Dendritic cell treated with granulocyte-macrophage colony-stimulating factor and Interleukin-4, amounts not matched to agents 40 ng/mL and 50 ng/mL, for 4 days (primary cell): ENCODE measurements at regions not wholly inside any gene's neighbourhood (a gene's known extent, or its start where the extent isn't known, plus 50 kb on each side); places are given as distances from the start of the nearest gene placed in this dataset.

Source experiments
- H3K27ac Mint-ChIP-seq: one replicate; pipeline ENCODE4 v1.8.0; 2022; ENCODE audit warnings: mild to moderate bottlenecking, mixed read lengths
- H3K27me3 Mint-ChIP-seq: one replicate; pipeline ENCODE4 v1.8.0; 2022; ENCODE audit warnings: mild to moderate bottlenecking, mixed read lengths
- H3K36me3 Mint-ChIP-seq: one replicate; pipeline ENCODE4 v1.8.0; 2022; ENCODE audit warnings: low read depth, mixed read lengths
- H3K4me1 Mint-ChIP-seq: one replicate; pipeline ENCODE4 v1.8.0; 2022; ENCODE audit warnings: low read depth, mixed read lengths
- H3K4me3 Mint-ChIP-seq: one replicate; pipeline ENCODE4 v1.8.0; 2022; ENCODE audit warnings: mild to moderate bottlenecking, moderate library complexity, mixed read lengths
- H3K9me3 Mint-ChIP-seq: one replicate; pipeline ENCODE4 v1.8.0; 2022; ENCODE audit warnings: mixed read lengths
- intact Hi-C: fragments of 100-400 bp; cut with micrococcal nuclease; formaldehyde crosslinking; loops from one replicate; pipeline ENCODE4 v1.15.0; 2022

DNA sequence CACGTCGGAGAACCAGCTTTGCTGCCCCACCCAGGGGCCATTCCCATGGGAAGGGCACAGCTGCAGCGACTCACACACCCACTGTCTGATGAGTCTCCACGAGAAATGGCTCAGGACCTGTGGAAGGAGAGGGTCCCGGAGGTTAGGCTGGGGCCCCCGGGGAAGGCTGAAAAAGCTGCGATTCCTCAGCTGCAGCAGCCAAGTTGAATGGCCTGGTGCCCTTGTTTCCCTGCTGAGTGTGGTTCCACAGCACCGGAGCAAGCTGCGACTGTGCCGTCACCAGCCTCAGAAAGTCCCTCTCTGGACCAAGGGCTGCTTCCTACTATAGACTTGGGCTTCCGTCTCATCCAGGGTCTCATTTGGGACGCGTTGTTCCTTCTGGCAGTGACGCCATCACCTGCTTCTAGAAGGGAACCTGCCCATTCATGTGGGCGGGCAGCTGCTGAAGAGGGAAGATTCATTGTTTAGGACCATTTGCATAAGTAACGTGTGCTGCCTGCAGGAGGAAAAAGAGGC lies 180.2 kb downstream of the INHBB start:
- Mint-ChIP-seq H3K4me3 (no peak overlapping the region), H3K9me3 (no peaks in the 10 kb centered on the region), H3K27me3 (peaks cover 29% of the 10 kb centered on the region), H3K4me1 (no peaks in the 10 kb centered on the region), H3K27ac (no peak overlapping the region), H3K36me3 (no peaks in the 10 kb centered on the region)
- intact Hi-C loops: loop anchor here (10.0 kb wide), 1 partner anchor 181 kb away; the partner anchor contains the start of gene INHBB

DNA sequence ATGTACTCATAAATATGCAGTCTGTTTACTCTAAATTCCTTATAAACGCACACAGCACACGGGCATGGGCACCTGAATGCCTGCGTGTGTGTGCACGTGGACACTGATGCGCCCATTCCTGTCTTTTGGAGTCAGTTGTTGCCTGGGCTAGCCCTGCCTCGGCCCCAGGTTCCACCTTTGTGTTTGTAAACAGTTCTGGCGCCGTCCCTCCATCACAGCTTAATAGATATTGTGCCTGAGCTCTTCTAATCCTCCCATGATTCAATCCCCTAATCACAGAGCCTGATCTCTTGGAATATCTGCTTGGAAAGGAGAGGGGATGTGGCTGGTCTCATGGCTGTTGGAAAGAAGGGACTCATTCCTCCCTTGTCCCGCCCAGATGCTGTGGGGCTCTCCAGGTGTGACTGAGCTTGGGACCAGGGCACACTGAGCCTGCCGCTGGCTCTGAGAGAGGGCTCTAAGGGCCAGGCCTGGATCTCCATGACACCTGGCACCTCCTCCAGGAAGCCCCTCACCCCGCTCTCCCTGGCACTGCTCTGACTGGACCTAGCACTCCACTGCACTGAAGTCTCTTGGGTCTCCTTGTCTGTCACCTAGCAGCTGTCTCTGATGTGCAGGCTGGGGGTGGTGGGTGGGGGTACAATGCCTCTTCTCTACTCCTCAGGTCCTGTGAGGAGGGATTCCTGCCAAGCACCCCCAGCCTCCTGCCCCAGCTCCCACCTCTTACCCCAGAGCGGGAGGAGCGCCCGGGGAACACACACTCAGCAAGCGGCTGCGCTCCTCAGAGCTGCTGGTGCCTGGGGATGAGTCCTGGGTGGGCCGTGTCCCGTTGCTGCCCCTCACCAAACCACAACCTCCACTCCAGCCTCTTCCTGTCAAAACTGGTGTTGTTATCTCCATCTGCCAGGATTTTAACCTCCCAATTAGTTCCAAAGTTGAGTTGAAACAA lies 181.3 kb downstream of the INHBB start:
- Mint-ChIP-seq H3K4me3 (no peak overlapping the region), H3K27me3 (peaks cover 19% of the 10 kb centered on the region), H3K9me3 (no peaks in the 10 kb centered on the region), H3K36me3 (no peaks in the 10 kb centered on the region), H3K27ac (no peak overlapping the region), H3K4me1 (no peaks in the 10 kb centered on the region)
- intact Hi-C loops: loop anchor here (10.0 kb wide), 1 partner anchor 182 kb away; the partner anchor contains the start of gene INHBB

- Mint-ChIP-seq H3K4me3 (no peak overlapping the region), H3K36me3 (no peaks in the 10 kb centered on the region), H3K27me3 (peaks cover 13% of the 10 kb centered on the region), H3K4me1 (no peaks in the 10 kb centered on the region), H3K27ac (no peak overlapping the region), H3K9me3 (no peaks in the 10 kb centered on the region)
- intact Hi-C loops: loop anchor here (10.0 kb wide), 1 partner anchor 183 kb away; the partner anchor contains the start of gene INHBB
Observed at GRCh38 chr2:120528051-120528692, 182.2 kb downstream of the INHBB start.

DNA sequence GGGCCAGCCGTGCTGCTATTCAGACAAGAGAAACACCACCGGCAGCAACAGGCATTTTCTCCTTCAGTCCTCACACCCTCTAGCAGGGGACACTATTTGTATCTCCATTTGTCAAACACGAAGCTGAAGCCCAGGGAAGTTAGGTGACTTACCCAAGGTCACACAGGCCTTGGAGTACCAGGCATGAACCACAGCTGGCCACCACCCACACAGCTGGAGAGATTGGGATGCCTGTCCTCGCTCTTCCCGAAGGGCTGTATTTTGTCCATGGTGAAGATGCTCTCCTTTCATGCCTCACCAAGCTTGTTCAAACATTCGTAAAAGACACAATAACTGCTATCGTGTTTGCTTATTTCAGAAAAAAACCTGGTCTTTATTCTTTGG lies 182.7 kb downstream of the INHBB start:
- no peaks in the 10 kb centered on the region for H3K36me3 Mint-ChIP-seq
- H3K27me3 Mint-ChIP-seq: peaks cover 12% of the 10 kb centered on the region
- intact Hi-C loops: loop anchor here (10.0 kb wide), 1 partner anchor 184 kb away; the partner anchor contains the start of gene INHBB
- no peaks in the 10 kb centered on the region for H3K9me3 Mint-ChIP-seq
- H3K4me1 Mint-ChIP-seq: no peaks in the 10 kb centered on the region
- H3K4me3 Mint-ChIP-seq: no peak overlapping the region
- H3K27ac Mint-ChIP-seq: no peak overlapping the region

DNA sequence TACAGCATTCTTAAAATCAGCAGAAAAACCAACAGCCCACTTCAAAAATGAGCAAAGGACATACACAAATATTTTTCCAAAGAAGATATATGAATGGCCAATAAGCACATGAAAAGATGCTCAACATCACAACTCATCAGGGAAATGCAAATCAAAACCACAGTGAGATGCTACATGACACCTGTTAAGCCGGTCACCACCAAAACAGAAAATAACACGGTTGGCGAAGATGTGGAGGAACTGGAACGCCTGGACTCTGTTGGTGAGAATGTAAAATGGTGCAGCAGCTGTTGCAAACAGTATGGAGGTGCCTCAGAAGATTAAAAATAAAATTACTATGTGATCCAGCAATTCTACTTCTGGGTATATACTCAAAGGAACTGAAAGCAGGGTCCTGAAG lies 184.8 kb downstream of the INHBB start:
- Mint-ChIP-seq H3K9me3 (no peaks in the 10 kb centered on the region), H3K27me3 (peaks cover 9% of the 10 kb centered on the region), H3K4me1 (no peaks in the 10 kb centered on the region), H3K4me3 (no peak overlapping the region), H3K36me3 (no peaks in the 10 kb centered on the region), H3K27ac (no peak overlapping the region)
- intact Hi-C loops: no loop called here

- no peaks in the 10 kb centered on the region for H3K36me3 Mint-ChIP-seq
- intact Hi-C loops: no loop called here
- H3K9me3 Mint-ChIP-seq: no peaks in the 10 kb centered on the region
- peaks cover 9% of the 10 kb centered on the region for H3K27me3 Mint-ChIP-seq
- no peaks in the 10 kb centered on the region for H3K4me1 Mint-ChIP-seq
- H3K27ac Mint-ChIP-seq: no peak overlapping the region
- no peak overlapping the region for H3K4me3 Mint-ChIP-seq
Observed at GRCh38 chr2:120531365-120531764, 185.4 kb downstream of the INHBB start.

- no peak overlapping the region for H3K4me3 Mint-ChIP-seq
- H3K27ac Mint-ChIP-seq: no peak overlapping the region
- no peaks in the 10 kb centered on the region for H3K36me3 Mint-ChIP-seq
- H3K4me1 Mint-ChIP-seq: no peaks in the 10 kb centered on the region
- intact Hi-C loops: no loop called here
- H3K9me3 Mint-ChIP-seq: no peaks in the 10 kb centered on the region
- peaks cover 9% of the 10 kb centered on the region for H3K27me3 Mint-ChIP-seq
Observed at GRCh38 chr2:120531863-120532600, 186.1 kb downstream of the INHBB start.

GRCh38 chr2:120533625-120534024 lies 187.7 kb downstream of the INHBB start:
- intact Hi-C loops: no loop called here
- H3K27ac Mint-ChIP-seq: no peak overlapping the region
- no peaks in the 10 kb centered on the region for H3K9me3 Mint-ChIP-seq
- no peaks in the 10 kb centered on the region for H3K27me3 Mint-ChIP-seq
- no peaks in the 10 kb centered on the region for H3K4me1 Mint-ChIP-seq
- no peaks in the 10 kb centered on the region for H3K36me3 Mint-ChIP-seq
- H3K4me3 Mint-ChIP-seq: no peak overlapping the region

DNA sequence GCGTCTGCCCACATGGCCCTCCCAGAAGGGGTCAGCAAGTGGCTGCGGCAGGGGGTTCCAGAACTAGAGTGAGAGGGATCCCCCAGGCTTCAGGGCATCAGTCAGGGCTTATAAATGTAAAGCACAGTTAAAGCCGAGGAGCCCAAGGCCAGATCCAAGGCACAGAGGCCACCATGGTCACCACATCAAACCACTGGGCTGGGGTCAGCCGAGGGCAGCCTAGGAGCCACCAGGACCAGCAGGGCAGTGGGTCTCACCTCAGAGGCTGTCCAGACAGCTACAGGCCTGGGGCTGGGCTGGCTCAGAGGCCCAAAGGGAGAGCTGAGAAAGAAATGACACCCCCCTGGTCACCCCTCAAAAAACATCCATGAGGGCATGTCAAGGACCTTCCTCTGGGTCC lies 188.5 kb downstream of the INHBB start:
- no peak overlapping the region for H3K4me3 Mint-ChIP-seq
- H3K27ac Mint-ChIP-seq: no peak overlapping the region
- no peaks in the 10 kb centered on the region for H3K4me1 Mint-ChIP-seq
- H3K36me3 Mint-ChIP-seq: no peaks in the 10 kb centered on the region
- no peaks in the 10 kb centered on the region for H3K27me3 Mint-ChIP-seq
- intact Hi-C loops: no loop called here
- no peaks in the 10 kb centered on the region for H3K9me3 Mint-ChIP-seq

DNA sequence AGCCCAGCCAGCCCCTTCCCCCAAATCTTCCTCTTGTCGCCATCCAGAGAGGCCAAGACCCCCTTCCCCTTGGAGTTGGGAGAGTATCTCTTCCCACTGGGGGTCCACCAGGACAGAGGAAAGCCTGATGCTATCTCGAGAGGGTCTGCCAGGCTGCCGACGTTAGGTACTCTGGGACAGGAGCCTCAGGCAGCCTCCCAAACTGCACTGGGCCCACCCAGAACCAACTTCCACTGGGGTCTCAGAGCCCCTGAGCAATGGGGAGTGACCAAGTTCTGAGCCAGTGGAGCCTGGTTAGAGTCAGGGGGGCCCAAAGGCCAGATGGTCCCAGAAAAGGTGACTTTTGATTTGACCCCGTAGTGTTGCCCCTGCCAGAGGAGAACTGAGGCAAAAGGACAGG lies 189.1 kb downstream of the INHBB start:
- no peak overlapping the region for H3K4me3 Mint-ChIP-seq
- no peak overlapping the region for H3K27ac Mint-ChIP-seq
- H3K36me3 Mint-ChIP-seq: no peaks in the 10 kb centered on the region
- intact Hi-C loops: no loop called here
- no peaks in the 10 kb centered on the region for H3K9me3 Mint-ChIP-seq
- H3K4me1 Mint-ChIP-seq: no peaks in the 10 kb centered on the region
- H3K27me3 Mint-ChIP-seq: no peaks in the 10 kb centered on the region

DNA sequence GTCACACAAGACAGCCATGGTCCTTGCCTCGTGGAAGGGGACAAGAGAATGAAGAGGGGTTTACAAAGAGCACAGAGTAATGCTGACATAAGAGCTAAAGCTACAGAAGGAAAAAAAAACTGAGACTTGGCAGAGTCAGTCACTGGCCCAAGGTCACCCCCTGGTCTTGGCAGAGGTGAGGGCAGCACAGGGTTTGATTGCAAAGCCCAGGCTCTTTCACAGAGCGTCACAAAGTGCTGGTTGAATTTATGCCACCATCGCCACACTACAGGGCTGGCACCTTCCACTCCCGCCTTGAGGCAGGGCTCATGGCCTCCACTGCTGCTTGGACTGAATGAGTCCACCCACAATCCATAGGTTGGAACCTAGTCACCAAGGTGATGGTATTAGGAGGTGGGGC lies 190.2 kb downstream of the INHBB start:
- no peaks in the 10 kb centered on the region for H3K9me3 Mint-ChIP-seq
- H3K36me3 Mint-ChIP-seq: no peaks in the 10 kb centered on the region
- H3K27me3 Mint-ChIP-seq: peaks cover 1% of the 10 kb centered on the region
- no peak overlapping the region for H3K27ac Mint-ChIP-seq
- intact Hi-C loops: no loop called here
- H3K4me1 Mint-ChIP-seq: no peaks in the 10 kb centered on the region
- H3K4me3 Mint-ChIP-seq: no peak overlapping the region

DNA sequence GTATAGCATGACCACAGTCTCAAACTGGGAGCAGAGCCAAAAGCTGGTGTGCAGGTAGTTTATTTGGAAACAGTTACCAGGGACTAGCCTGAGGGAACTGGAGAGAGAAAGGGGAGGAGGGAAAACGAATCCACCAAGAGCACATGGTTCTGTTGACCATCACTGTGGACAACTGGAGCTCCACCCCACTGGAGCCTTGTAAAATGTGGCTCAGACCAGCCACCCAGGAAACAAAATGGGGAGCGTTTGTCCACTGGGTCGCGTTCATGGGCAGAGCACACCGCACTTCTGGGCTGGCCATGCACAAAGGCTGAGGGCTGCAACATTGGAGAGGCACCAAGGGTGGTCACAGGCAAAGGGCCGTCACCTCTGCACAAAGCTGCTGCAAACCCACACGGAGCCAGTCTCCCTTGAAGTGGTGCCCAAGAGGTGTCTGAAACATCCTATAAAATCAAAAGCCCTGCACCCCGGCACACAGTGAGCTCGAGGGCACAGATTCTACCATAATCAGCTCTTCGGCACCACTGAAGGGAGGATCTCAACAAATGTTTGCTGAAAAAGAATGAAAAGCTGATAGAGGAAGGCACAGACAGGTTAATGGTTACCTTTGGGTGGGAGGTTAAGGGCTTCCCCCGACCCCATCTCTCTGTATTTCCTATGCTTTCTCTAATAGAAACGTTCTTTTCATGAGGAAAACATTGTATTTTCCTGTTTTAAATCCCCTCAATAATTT lies 192.9 kb downstream of the INHBB start:
- Mint-ChIP-seq H3K27ac (no peak overlapping the region), H3K36me3 (no peaks in the 10 kb centered on the region), H3K4me3 (no peak overlapping the region), H3K27me3 (peaks cover 6% of the 10 kb centered on the region), H3K4me1 (no peaks in the 10 kb centered on the region), H3K9me3 (no peaks in the 10 kb centered on the region)
- intact Hi-C loops: no loop called here

- no peak overlapping the region for H3K4me3 Mint-ChIP-seq
- no peak overlapping the region for H3K27ac Mint-ChIP-seq
Observed at GRCh38 chr2:120539424-120539936, 193.5 kb downstream of the INHBB start.

More at GRCh38 chr2:120539424-120539936, 193.5 kb downstream of the INHBB start:
- Mint-ChIP-seq H3K27me3 (peaks cover 11% of the 10 kb centered on the region), H3K4me1 (no peaks in the 10 kb centered on the region), H3K36me3 (no peaks in the 10 kb centered on the region), H3K9me3 (no peaks in the 10 kb centered on the region)
- intact Hi-C loops: no loop called here
